Activated naive CD4-positive, alpha-beta T cell treated with anti-CD3 and anti-CD28 coated beads for 36 hours (primary cell): ENCODE measurements at regions not wholly inside any gene's neighbourhood (a gene's known extent, or its start where the extent isn't known, plus 50 kb on each side); places are given as distances from the start of the nearest gene placed in this dataset.

Experiments used
- CTCF ChIA-PET: fragments of 350-600 bp; sonication (Branson Sonifier 250); formaldehyde crosslinking; loops from one replicate; lab custom pipeline; 2021; ENCODE audit warnings: antibody characterized with exemption; lab: Charles Lee
- DNase-seq: peaks from one replicate; pipeline ENCODE4 v3.0.0-alpha.2; 2020
- H3K27ac Mint-ChIP-seq: one replicate; pipeline ENCODE4 v1.8.0; 2021; ENCODE audit warnings: mild to moderate bottlenecking, mixed read lengths
- H3K27me3 Mint-ChIP-seq: one replicate; pipeline ENCODE4 v1.8.0; 2021; ENCODE audit warnings: low read depth, mixed read lengths
- H3K36me3 Mint-ChIP-seq: one replicate; pipeline ENCODE4 v1.8.0; 2021; ENCODE audit warnings: low read depth, mixed read lengths
- H3K4me1 Mint-ChIP-seq: one replicate; pipeline ENCODE4 v1.8.0; 2021; ENCODE audit warnings: low read depth, mixed read lengths
- H3K4me3 Mint-ChIP-seq: one replicate; pipeline ENCODE4 v1.8.0; 2021; ENCODE audit warnings: mild to moderate bottlenecking, moderate library complexity, mixed read lengths
- H3K9me3 Mint-ChIP-seq: one replicate; pipeline ENCODE4 v1.8.0; 2021; ENCODE audit warnings: mixed read lengths
- intact Hi-C: fragments of 100-400 bp; cut with micrococcal nuclease; formaldehyde crosslinking; loops from one replicate; pipeline ENCODE4 v1.15.1; 2023

DNA sequence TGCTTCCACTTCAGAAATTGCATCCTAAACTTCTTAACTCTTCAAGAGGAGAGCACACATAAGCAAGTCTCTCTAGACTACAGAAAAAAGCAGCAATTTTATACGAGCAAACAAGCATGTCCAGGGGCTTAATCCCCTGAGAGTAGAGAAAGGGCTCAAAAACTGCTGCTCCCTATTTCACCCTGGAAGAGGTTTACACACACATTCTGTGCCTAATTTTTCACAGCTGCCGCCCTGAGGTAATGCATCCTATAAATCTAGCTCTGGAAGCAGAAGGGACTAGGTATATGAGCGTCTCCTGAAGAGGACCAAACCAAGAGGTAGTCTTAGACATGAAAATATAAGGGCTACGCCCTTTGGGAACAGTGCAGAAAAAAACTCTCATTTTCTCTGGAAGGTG lies 73.1 kb downstream of the CRPPA start:
- CTCF ChIA-PET: no interaction called here
- intact Hi-C loops: no loop called here
- Mint-ChIP-seq H3K36me3 (peaks cover 8% of the 10 kb centered on the region), H3K4me1 (no peaks in the 10 kb centered on the region), H3K4me3 (no peak overlapping the region), H3K27ac (no peak overlapping the region), H3K27me3 (no peaks in the 10 kb centered on the region), H3K9me3 (peaks cover 26% of the 10 kb centered on the region)
- no peak for DNase-seq

- DNase-seq: no peak
- intact Hi-C loops: no loop called here
- Mint-ChIP-seq H3K36me3 (peaks cover 8% of the 10 kb centered on the region), H3K4me1 (no peaks in the 10 kb centered on the region), H3K9me3 (peaks cover 26% of the 10 kb centered on the region), H3K27ac (no peak overlapping the region), H3K27me3 (no peaks in the 10 kb centered on the region), H3K4me3 (no peak overlapping the region)
- CTCF ChIA-PET: no interaction called here
These were observed 73.5 kb downstream of the CRPPA start for GRCh38 chr7:16347827-16348192.

- no peak overlapping the region for H3K27ac Mint-ChIP-seq
- CTCF ChIA-PET: no interaction called here
- DNase-seq: no peak
- H3K4me3 Mint-ChIP-seq: no peak overlapping the region
- H3K27me3 Mint-ChIP-seq: no peaks in the 10 kb centered on the region
- H3K4me1 Mint-ChIP-seq: no peaks in the 10 kb centered on the region
- intact Hi-C loops: no loop called here
- H3K36me3 Mint-ChIP-seq: peaks cover 8% of the 10 kb centered on the region
- peaks cover 26% of the 10 kb centered on the region for H3K9me3 Mint-ChIP-seq
These were observed 74.1 kb downstream of the CRPPA start for GRCh38 chr7:16347066-16347826.

GRCh38 chr7:16345979-16346958 lies 75.1 kb downstream of the CRPPA start:
- no peak overlapping the region for H3K4me3 Mint-ChIP-seq
- H3K27ac Mint-ChIP-seq: no peak overlapping the region
- DNase-seq: no peak
- H3K27me3 Mint-ChIP-seq: no peaks in the 10 kb centered on the region
- intact Hi-C loops: no loop called here
- H3K4me1 Mint-ChIP-seq: no peaks in the 10 kb centered on the region
- peaks cover 24% of the 10 kb centered on the region for H3K9me3 Mint-ChIP-seq
- CTCF ChIA-PET: no interaction called here
- H3K36me3 Mint-ChIP-seq: peaks cover 3% of the 10 kb centered on the region

- H3K27ac Mint-ChIP-seq: no peak overlapping the region
- H3K9me3 Mint-ChIP-seq: peaks cover 21% of the 10 kb centered on the region
- H3K4me1 Mint-ChIP-seq: no peaks in the 10 kb centered on the region
- H3K4me3 Mint-ChIP-seq: no peak overlapping the region
- peaks cover 2% of the 10 kb centered on the region for H3K36me3 Mint-ChIP-seq
- no peak for DNase-seq
- CTCF ChIA-PET: interaction anchor here (0.7 kb wide), 1 partner anchor 268 kb away, joined by 6 read pairs; no protein-coding TSS in a partner anchor
- intact Hi-C loops: no loop called here
- H3K27me3 Mint-ChIP-seq: no peaks in the 10 kb centered on the region
These were observed 76.4 kb downstream of the CRPPA start for GRCh38 chr7:16344927-16345326.

DNA sequence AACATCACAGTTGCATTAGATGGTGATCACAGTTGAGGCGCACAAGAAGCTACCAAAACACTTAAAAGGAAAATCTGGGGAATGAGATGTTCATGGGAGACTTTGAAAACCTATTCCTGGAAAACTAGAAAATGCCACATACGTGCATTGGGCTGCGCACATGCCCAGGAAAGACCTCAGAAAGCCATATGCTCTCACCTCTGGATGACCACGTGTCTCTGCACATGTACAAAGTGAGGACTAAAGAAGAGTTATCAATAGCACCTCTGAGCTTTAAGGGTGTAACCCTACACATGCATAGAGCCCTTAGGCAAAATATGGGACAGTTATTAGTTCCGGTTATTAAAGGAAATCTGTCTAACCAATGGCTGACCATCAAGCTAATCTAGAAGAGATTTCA lies 77.7 kb downstream of the CRPPA start:
- H3K4me3 Mint-ChIP-seq: no peak overlapping the region
- no peaks in the 10 kb centered on the region for H3K27me3 Mint-ChIP-seq
- CTCF ChIA-PET: no interaction called here
- DNase-seq: no peak
- H3K36me3 Mint-ChIP-seq: peaks cover 2% of the 10 kb centered on the region
- H3K9me3 Mint-ChIP-seq: peaks cover 12% of the 10 kb centered on the region
- H3K4me1 Mint-ChIP-seq: no peaks in the 10 kb centered on the region
- no peak overlapping the region for H3K27ac Mint-ChIP-seq
- intact Hi-C loops: no loop called here

GRCh38 chr7:16338065-16338464 lies 83.3 kb downstream of the CRPPA start:
- H3K4me3 Mint-ChIP-seq: no peak overlapping the region
- DNase-seq: no peak
- intact Hi-C loops: no loop called here
- peaks cover 22% of the 10 kb centered on the region for H3K9me3 Mint-ChIP-seq
- H3K27ac Mint-ChIP-seq: no peak overlapping the region
- CTCF ChIA-PET: no interaction called here
- peaks cover 4% of the 10 kb centered on the region for H3K36me3 Mint-ChIP-seq
- no peaks in the 10 kb centered on the region for H3K27me3 Mint-ChIP-seq
- H3K4me1 Mint-ChIP-seq: peaks cover 6% of the 10 kb centered on the region

- H3K4me1 Mint-ChIP-seq: no peaks in the 10 kb centered on the region
- no peak overlapping the region for H3K27ac Mint-ChIP-seq
- H3K36me3 Mint-ChIP-seq: no peaks in the 10 kb centered on the region
- no peak overlapping the region for H3K4me3 Mint-ChIP-seq
- H3K9me3 Mint-ChIP-seq: no peaks in the 10 kb centered on the region
- DNase-seq: no peak
- CTCF ChIA-PET: no interaction called here
- no peaks in the 10 kb centered on the region for H3K27me3 Mint-ChIP-seq
- intact Hi-C loops: no loop called here
These were observed 95.2 kb downstream of the CRPPA start for GRCh38 chr7:16326106-16326505.

DNA sequence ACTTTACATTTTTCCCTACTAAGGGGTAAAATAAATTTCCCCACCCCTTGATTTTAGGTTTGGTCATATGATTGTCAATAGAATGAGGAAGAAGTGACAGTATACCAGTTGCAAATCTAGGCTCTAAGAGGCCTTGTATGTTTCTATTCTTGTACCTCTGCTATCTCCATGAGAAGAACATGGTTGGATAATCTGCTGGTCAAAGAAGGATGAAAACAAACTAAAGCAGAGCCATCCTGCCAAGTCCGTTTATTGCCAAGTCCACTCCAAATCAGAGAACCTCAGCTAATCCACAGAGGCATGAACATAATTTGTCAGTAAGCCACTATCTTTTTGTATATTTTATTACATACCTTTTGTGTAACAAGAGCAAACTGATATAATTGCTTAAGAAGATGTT lies 98.0 kb downstream of the CRPPA start:
- Mint-ChIP-seq H3K27ac (no peak overlapping the region), H3K4me3 (no peak overlapping the region), H3K4me1 (no peaks in the 10 kb centered on the region), H3K36me3 (no peaks in the 10 kb centered on the region), H3K9me3 (no peaks in the 10 kb centered on the region), H3K27me3 (no peaks in the 10 kb centered on the region)
- CTCF ChIA-PET: no interaction called here
- DNase-seq: no peak
- intact Hi-C loops: no loop called here

DNA sequence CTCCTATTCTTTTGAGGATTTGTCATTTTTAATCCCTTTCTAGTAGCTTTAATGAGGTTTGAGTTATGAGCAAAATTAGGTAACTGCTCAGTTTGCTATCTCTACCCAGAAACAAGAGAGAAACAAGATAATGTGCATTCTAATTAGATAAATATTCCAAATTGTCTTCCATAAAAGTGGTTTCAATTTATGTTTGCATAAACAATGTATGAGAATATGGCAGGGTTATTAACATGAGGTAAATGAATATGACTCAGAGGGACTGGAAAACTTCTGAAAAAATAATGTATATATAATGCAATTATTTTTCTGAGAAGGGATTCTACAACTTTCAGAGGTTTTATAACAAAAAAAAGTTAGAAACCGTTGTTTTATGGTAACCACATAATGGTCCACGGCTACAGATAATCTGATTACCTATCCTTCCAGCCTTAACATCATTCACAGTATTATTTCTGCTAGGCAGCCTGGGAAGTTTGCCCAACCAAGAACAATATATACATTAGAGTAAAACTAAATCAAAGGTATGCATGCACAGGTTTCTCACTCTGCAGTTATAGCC lies 101.2 kb downstream of the CRPPA start:
- Mint-ChIP-seq H3K36me3 (no peaks in the 10 kb centered on the region), H3K9me3 (no peaks in the 10 kb centered on the region), H3K4me1 (no peaks in the 10 kb centered on the region), H3K27me3 (no peaks in the 10 kb centered on the region), H3K4me3 (no peak overlapping the region), H3K27ac (no peak overlapping the region)
- intact Hi-C loops: no loop called here
- CTCF ChIA-PET: no interaction called here
- DNase-seq: no peak

DNA sequence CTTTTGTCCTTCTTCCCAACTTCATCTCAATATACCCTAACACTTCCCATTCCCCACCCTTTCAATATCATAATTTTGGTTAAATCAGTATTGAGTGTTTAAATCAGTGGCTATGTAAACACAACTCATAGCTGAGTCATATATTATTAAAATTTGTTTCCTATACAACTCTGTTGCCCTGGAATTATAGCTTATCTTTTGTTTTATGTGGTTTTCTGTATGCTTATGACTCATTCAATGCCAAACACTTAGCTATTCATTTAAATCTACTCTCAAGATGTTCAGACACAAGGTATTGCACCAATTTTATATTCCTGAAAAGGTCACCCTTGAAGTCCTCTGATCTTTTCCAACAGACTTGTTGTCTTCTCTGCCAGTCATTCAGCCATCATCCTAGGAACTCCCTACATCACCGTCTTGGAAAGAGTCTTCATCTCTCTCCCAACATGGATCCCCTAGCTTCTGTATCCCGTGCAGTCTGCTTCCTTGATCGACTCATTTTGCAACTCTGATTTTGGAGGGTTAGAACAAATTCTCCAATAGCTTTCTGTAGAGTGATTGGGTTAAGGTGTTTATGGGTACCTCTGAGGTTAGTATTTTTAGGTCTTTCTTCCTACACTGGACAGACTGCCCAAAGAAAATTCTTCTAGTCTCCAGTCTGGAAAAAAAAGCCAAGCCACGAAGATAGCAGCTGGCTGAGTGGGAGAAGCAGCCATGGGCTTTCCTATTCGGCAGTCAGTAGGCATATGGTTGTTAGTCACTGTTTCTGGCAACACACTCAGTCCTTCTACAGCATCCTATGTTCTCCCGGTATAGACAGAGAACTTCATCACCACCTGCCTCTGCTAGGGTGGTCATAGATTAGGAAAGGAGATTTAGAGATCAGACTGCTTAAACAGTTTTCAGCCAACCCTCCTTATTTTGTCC lies 102.1 kb downstream of the CRPPA start:
- DNase-seq: no peak
- H3K9me3 Mint-ChIP-seq: no peaks in the 10 kb centered on the region
- intact Hi-C loops: no loop called here
- H3K4me1 Mint-ChIP-seq: no peaks in the 10 kb centered on the region
- H3K4me3 Mint-ChIP-seq: no peak overlapping the region
- CTCF ChIA-PET: no interaction called here
- H3K27ac Mint-ChIP-seq: no peak overlapping the region
- no peaks in the 10 kb centered on the region for H3K27me3 Mint-ChIP-seq
- no peaks in the 10 kb centered on the region for H3K36me3 Mint-ChIP-seq

DNA sequence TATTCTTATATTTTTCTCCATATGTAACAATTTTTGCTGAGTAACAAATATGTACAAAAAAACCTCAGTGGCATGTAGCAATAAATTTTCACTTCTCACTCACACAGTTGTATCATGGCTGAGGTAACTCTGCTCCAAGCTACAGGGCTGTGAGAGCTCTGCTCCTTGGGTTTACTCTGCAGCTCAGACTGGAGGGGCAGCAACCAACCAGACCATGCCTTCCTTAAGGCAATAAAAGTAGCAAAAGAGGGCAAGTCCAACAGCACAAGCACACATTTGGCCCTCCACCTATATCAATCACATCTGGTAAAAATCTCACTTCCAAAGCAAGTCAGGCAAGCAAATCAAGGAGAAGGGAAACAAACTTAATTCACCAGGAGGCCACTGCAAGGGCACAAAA lies 102.9 kb downstream of the CRPPA start:
- no peak overlapping the region for H3K27ac Mint-ChIP-seq
- no peak for DNase-seq
- intact Hi-C loops: no loop called here
- no peaks in the 10 kb centered on the region for H3K36me3 Mint-ChIP-seq
- H3K4me1 Mint-ChIP-seq: no peaks in the 10 kb centered on the region
- H3K9me3 Mint-ChIP-seq: no peaks in the 10 kb centered on the region
- no peaks in the 10 kb centered on the region for H3K27me3 Mint-ChIP-seq
- no peak overlapping the region for H3K4me3 Mint-ChIP-seq
- CTCF ChIA-PET: no interaction called here
